Neural cell (in vitro differentiated cells): ENCODE measurements at regions not wholly inside any gene's neighbourhood (a gene's known extent, or its start where the extent isn't known, plus 50 kb on each side); places are given as distances from the start of the nearest gene placed in this dataset.
"Not testable (repeated sequence)": the region's sequence is repeated elsewhere in the genome, so short reads cannot be mapped to it uniquely, and the experiment has no call there.

Experiments used
- H2AFZ ChIP-seq: fragments of 200-600, 300-800 bp; sonication (generic), shearing (Covaris generic); 2 replicates; pipeline ENCODE4 v1.6.0; 2014; ENCODE audit warnings: low read depth, mild to moderate bottlenecking, antibody characterized with exemption, low read length, moderate library complexity
- H3F3A ChIP-seq: fragments of 200-600 bp; shearing (Covaris generic); 2 replicates; pipeline ENCODE4 v1.6.1; 2016; ENCODE audit warnings: mild to moderate bottlenecking, moderate library complexity, mixed read lengths, antibody characterized with exemption, low read length; ENCODE audit not compliant: insufficient read depth, poor library complexity, severe bottlenecking
- H3K27ac ChIP-seq: fragments of 200-600, 300-800 bp; sonication (generic), shearing (Covaris generic); 2 replicates; pipeline ENCODE4 v1.5.1; 2014; ENCODE audit warnings: mild to moderate bottlenecking, low read length, moderate library complexity
- H3K27me3 ChIP-seq: fragments of 300-800, 200-600 bp; sonication (generic), shearing (Covaris generic); 2 replicates; pipeline ENCODE4 v1.6.0; 2014; ENCODE audit warnings: mild to moderate bottlenecking, low read depth, low read length, moderate library complexity; ENCODE audit not compliant: insufficient read depth
- H3K36me3 ChIP-seq: fragments of 300-800, 200-600 bp; sonication (generic), shearing (Covaris generic); 2 replicates; pipeline ENCODE4 v1.5.1; 2014; ENCODE audit warnings: mild to moderate bottlenecking, antibody characterized with exemption, low read length, moderate library complexity; ENCODE audit not compliant: insufficient read depth
- H3K4me2 ChIP-seq: fragments of 300-800, 200-600 bp; sonication (generic), shearing (Covaris generic); 2 replicates; pipeline ENCODE4 v1.6.0; 2014; ENCODE audit warnings: mild to moderate bottlenecking, low read length
- H3K4me3 ChIP-seq: fragments of 300-800, 200-600 bp; sonication (generic), shearing (Covaris generic); 2 replicates; pipeline ENCODE4 v1.5.1; 2014; ENCODE audit warnings: mild to moderate bottlenecking, low read length, moderate library complexity
- H3K79me2 ChIP-seq: fragments of 200-600 bp; shearing (Covaris generic); replicated peaks from 2 replicates; pipeline ENCODE4 v1.6.0; 2014; ENCODE audit warnings: mild to moderate bottlenecking, low read length, moderate library complexity; ENCODE audit not compliant: insufficient read depth
- H3K9ac ChIP-seq: fragments of 300-800, 200-600 bp; sonication (generic), shearing (Covaris generic); 2 replicates; pipeline ENCODE4 v1.6.1; 2016; ENCODE audit warnings: mild to moderate bottlenecking, low read length, mixed read lengths
- H3K9me2 ChIP-seq: fragments of 200-600 bp; shearing (Covaris generic); 2 replicates; pipeline ENCODE4 v1.6.1; 2016; ENCODE audit warnings: mild to moderate bottlenecking, low read length, mixed read lengths; ENCODE audit not compliant: insufficient read depth
- H3K9me3 ChIP-seq: fragments of 200-600, 300-800 bp; sonication (generic), shearing (Covaris generic); 2 replicates; pipeline ENCODE4 v1.6.1; 2016; ENCODE audit warnings: mild to moderate bottlenecking, mixed run types, low read length, moderate library complexity, mixed read lengths
- H4K20me1 ChIP-seq: fragments of 200-600 bp; shearing (Covaris generic); 2 replicates; pipeline ENCODE4 v1.6.1; 2016; ENCODE audit warnings: mild to moderate bottlenecking, mixed run types; ENCODE audit not compliant: insufficient read depth
- EP300 ChIP-seq: fragments of 450-650 bp; conservative IDR thresholded peaks from 2 replicates; pipeline ENCODE4 v1.6.1; 2014; ENCODE audit warnings: antibody characterized with exemption, mild to moderate bottlenecking, moderate library complexity; ENCODE audit not compliant: poor library complexity, severe bottlenecking
- EZH2 ChIP-seq: fragments of 200-600, 300-800 bp; shearing (Covaris generic), sonication (generic); IDR thresholded peaks from 2 replicates; pipeline ENCODE4 v1.6.1; 2014; ENCODE audit warnings: antibody characterized with exemption, low read length, borderline replicate concordance, mild to moderate bottlenecking; ENCODE audit not compliant: insufficient read depth, poor library complexity, severe bottlenecking
- MXI1 ChIP-seq: fragments of 450-650 bp; conservative IDR thresholded peaks from 2 replicates; pipeline ENCODE4 v1.6.1; 2014; ENCODE audit warnings: antibody characterized with exemption, mild to moderate bottlenecking; ENCODE audit not compliant: poor library complexity, severe bottlenecking
- POLR2AphosphoS5 ChIP-seq: IDR thresholded peaks from 2 replicates; pipeline ENCODE4 v1.6.1; 2012
- RAD21 ChIP-seq: fragments of 450-650 bp; conservative IDR thresholded peaks from 2 replicates; pipeline ENCODE4 v1.6.1; 2014; ENCODE audit warnings: antibody characterized with exemption, mild to moderate bottlenecking, moderate library complexity
- SMC3 ChIP-seq: fragments of 450-650 bp; conservative IDR thresholded peaks from 2 replicates; pipeline ENCODE4 v1.6.1; 2014; ENCODE audit warnings: antibody characterized with exemption, mild to moderate bottlenecking, moderate library complexity; ENCODE audit not compliant: poor library complexity
- TAF1 ChIP-seq: IDR thresholded peaks from 2 replicates; pipeline ENCODE4 v1.6.1; 2012; ENCODE audit warnings: low read depth
- TF ChIP-seq, protein P1 (sequence below): fragments of 450-650 bp; IDR thresholded peaks from 2 replicates; pipeline ENCODE4 v1.5.1; 2014; ENCODE audit warnings: antibody characterized with exemption, mild to moderate bottlenecking, moderate library complexity; ENCODE audit not compliant: poor library complexity, severe bottlenecking
- TF ChIP-seq, protein P2 (sequence below): IDR thresholded peaks from 2 replicates; pipeline ENCODE4 v1.6.1; 2012; ENCODE audit warnings: borderline replicate concordance

DNA sequence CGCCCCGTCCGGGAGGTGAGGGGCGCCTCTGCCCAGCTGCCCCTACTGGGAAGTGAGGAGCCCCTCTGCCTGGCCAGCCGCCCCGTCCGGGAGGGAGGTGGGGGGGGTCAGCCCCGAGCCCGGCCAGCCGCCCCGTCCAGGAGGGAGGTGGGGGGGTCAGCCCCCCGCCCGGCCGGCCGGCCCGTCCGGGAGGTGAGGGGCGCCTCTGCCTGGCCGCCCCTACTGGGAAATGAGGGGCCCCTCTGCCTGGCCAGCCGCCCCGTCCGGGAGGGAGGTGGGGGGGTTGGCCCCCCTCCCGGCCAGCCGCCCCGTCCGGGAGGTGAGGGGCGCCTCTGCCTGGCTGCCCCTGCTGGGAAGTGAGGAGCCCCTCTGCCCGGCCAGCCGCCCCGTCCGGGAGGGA is 57.2 kb upstream of the ZNF746 start:
- not testable (repeated sequence) for H3K79me2 ChIP-seq, H3K27me3 ChIP-seq, H3K9me2 ChIP-seq, H3F3A ChIP-seq, H2AFZ ChIP-seq, H3K4me3 ChIP-seq, H3K9me3 ChIP-seq, H4K20me1 ChIP-seq, H3K4me2 ChIP-seq, H3K9ac ChIP-seq, H3K27ac ChIP-seq
- peaks cover 20% of the 10 kb centered on the region for H3K36me3 ChIP-seq

DNA sequence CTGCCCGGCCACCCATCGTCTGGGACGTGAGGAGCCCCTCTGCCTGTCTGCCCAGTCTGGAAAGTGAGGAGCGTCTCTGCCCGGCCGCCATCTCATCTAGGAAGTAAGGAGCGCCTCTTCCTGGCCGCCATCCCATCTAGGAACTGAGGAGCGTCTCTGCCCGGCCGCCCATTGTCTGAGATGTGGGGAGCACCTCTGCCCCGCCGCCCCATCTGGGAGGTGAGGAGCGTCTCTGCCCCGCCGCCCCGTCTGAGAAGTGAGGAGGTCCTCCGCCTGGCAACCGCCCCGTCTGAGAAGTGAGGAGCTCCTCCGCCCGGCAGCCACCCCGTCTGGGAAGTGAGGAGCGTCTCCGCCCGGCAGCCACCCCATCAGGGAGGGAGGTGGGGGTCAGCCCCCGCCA is 56.4 kb upstream of the ZNF746 start:
- not testable (repeated sequence) for H2AFZ ChIP-seq, H4K20me1 ChIP-seq, H3K27me3 ChIP-seq, H3K9me3 ChIP-seq, H3K79me2 ChIP-seq, H3K4me3 ChIP-seq, H3K9me2 ChIP-seq, H3K9ac ChIP-seq, H3K4me2 ChIP-seq, H3F3A ChIP-seq, H3K27ac ChIP-seq
- H3K36me3 ChIP-seq: peaks cover 23% of the 10 kb centered on the region

DNA sequence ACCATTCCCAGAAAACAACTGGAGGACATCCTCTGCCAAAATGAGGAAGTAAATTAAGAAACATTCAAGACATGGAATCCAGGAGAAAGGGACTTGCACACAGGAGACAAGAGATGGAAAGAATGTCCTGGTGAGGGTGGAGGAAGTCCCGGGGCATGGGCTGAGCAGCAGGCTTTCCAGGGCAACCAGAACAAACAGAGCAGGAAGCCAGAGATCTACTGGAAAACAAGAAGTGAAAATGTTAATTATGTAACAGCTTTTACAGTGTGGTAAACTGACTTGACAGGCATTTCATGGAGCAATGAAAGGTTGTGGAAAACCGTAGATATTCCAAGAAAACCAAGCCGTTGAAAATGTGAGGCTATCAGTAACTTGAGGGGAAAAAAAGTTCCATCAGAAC is 55.2 kb upstream of the ZNF746 start:
- H3K4me3 ChIP-seq: no peak overlapping the region
- H3K9me2 ChIP-seq: no peaks in the 10 kb centered on the region
- TF ChIP-seq MXI1 (no peak), RAD21 (no peak), EZH2 (no peak), EP300 (no peak), POLR2AphosphoS5 (no peak), TAF1 (no peak), SMC3 (no peak)
- TF ChIP-seq, protein P1, sequence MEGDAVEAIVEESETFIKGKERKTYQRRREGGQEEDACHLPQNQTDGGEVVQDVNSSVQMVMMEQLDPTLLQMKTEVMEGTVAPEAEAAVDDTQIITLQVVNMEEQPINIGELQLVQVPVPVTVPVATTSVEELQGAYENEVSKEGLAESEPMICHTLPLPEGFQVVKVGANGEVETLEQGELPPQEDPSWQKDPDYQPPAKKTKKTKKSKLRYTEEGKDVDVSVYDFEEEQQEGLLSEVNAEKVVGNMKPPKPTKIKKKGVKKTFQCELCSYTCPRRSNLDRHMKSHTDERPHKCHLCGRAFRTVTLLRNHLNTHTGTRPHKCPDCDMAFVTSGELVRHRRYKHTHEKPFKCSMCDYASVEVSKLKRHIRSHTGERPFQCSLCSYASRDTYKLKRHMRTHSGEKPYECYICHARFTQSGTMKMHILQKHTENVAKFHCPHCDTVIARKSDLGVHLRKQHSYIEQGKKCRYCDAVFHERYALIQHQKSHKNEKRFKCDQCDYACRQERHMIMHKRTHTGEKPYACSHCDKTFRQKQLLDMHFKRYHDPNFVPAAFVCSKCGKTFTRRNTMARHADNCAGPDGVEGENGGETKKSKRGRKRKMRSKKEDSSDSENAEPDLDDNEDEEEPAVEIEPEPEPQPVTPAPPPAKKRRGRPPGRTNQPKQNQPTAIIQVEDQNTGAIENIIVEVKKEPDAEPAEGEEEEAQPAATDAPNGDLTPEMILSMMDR: no peak
- TF ChIP-seq, protein P2, sequence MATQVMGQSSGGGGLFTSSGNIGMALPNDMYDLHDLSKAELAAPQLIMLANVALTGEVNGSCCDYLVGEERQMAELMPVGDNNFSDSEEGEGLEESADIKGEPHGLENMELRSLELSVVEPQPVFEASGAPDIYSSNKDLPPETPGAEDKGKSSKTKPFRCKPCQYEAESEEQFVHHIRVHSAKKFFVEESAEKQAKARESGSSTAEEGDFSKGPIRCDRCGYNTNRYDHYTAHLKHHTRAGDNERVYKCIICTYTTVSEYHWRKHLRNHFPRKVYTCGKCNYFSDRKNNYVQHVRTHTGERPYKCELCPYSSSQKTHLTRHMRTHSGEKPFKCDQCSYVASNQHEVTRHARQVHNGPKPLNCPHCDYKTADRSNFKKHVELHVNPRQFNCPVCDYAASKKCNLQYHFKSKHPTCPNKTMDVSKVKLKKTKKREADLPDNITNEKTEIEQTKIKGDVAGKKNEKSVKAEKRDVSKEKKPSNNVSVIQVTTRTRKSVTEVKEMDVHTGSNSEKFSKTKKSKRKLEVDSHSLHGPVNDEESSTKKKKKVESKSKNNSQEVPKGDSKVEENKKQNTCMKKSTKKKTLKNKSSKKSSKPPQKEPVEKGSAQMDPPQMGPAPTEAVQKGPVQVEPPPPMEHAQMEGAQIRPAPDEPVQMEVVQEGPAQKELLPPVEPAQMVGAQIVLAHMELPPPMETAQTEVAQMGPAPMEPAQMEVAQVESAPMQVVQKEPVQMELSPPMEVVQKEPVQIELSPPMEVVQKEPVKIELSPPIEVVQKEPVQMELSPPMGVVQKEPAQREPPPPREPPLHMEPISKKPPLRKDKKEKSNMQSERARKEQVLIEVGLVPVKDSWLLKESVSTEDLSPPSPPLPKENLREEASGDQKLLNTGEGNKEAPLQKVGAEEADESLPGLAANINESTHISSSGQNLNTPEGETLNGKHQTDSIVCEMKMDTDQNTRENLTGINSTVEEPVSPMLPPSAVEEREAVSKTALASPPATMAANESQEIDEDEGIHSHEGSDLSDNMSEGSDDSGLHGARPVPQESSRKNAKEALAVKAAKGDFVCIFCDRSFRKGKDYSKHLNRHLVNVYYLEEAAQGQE: no peak
- H3K4me2 ChIP-seq: no peak overlapping the region
- H3K9ac ChIP-seq: no peak overlapping the region
- no peaks in the 10 kb centered on the region for H3F3A ChIP-seq
- H3K27me3 ChIP-seq: no peaks in the 10 kb centered on the region
- H3K36me3 ChIP-seq: peaks cover 33% of the 10 kb centered on the region
- H3K79me2 ChIP-seq: no peaks in the 10 kb centered on the region
- H3K27ac ChIP-seq: no peak overlapping the region
- H4K20me1 ChIP-seq: no peaks in the 10 kb centered on the region
- no peak overlapping the region for H2AFZ ChIP-seq
- no peaks in the 10 kb centered on the region for H3K9me3 ChIP-seq
